Right atrium auricular region (tissue), 2 donors: ENCODE measurements at regions not wholly inside any gene's neighbourhood (a gene's known extent, or its start where the extent isn't known, plus 50 kb on each side); places are given as distances from the start of the nearest gene placed in this dataset.

ENCODE experiments used
- DNase-seq: peaks from one replicate; pipeline ENCODE4 v3.0.0-alpha.2; 2019; ENCODE audit warnings: low spot score
- H3K27ac ChIP-seq, 2 donors: fragments of 200-600 bp; sonication (generic); 1 replicate in 1 of 2; 2 replicates in 1 of 2; pipeline ENCODE4 v1.5.1; 2016 to 2019
- H3K27me3 ChIP-seq, 2 donors: fragments of 200-600 bp; sonication (generic); one replicate each; pipeline versions ENCODE4 v1.5.1 to v1.6.0; 2017 to 2019
- H3K36me3 ChIP-seq: fragments of 200-600 bp; sonication (generic); one replicate; pipeline ENCODE4 v1.5.1; 2016
- H3K4me1 ChIP-seq, 2 donors: fragments of 200-600 bp; sonication (generic); one replicate each; pipeline versions ENCODE4 v1.5.1 to v1.6.0; 2017 to 2019
- H3K4me3 ChIP-seq, 2 donors: fragments of 200-600 bp; sonication (generic); 1 replicate in 1 of 2; 2 replicates in 1 of 2; pipeline ENCODE4 v1.5.1; 2017 to 2019; ENCODE audit warnings: mild to moderate bottlenecking in 1 of 2, moderate library complexity in 1 of 2
- H3K9me3 ChIP-seq, 2 donors: fragments of 200-600 bp; sonication (generic); one replicate each; pipeline ENCODE4 v1.5.1; 2019
- TF ChIP-seq, protein P1 (sequence below), 2 donors: fragments of 200-600 bp; sonication (generic); IDR thresholded peaks; one replicate each; pipeline ENCODE4 v1.5.1; 2019; ENCODE audit warnings: antibody characterized with exemption in 2 of 2

DNA sequence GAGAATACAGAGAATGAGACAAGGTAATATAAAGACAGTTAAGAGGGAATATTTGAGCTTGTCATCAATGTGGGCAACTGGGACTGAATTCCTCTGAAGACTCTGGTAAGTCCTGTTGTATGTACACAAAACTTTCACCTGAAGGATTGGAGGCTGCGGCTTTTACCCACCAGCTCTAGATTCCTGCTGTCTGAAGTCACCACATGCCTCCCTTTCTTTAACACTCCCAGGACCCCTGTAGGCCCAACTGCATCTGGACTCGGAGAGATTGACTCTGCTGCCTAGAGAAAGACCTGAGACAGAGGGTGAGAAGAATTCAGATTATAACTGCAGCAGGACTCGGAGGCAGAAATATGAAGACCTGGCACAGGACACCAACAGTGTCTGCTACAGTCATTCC is 1048.0 kb downstream of the PDHA2 start:
- Histone ChIP-seq H3K36me3 (no peaks in the 10 kb centered on the region), H3K27ac (no peak overlapping the region), H3K4me3 (no peak overlapping the region), H3K27me3 (no peaks in the 10 kb centered on the region), H3K4me1 (no peaks in the 10 kb centered on the region), H3K9me3 (no peaks in the 10 kb centered on the region)
- TF ChIP-seq, protein P1, sequence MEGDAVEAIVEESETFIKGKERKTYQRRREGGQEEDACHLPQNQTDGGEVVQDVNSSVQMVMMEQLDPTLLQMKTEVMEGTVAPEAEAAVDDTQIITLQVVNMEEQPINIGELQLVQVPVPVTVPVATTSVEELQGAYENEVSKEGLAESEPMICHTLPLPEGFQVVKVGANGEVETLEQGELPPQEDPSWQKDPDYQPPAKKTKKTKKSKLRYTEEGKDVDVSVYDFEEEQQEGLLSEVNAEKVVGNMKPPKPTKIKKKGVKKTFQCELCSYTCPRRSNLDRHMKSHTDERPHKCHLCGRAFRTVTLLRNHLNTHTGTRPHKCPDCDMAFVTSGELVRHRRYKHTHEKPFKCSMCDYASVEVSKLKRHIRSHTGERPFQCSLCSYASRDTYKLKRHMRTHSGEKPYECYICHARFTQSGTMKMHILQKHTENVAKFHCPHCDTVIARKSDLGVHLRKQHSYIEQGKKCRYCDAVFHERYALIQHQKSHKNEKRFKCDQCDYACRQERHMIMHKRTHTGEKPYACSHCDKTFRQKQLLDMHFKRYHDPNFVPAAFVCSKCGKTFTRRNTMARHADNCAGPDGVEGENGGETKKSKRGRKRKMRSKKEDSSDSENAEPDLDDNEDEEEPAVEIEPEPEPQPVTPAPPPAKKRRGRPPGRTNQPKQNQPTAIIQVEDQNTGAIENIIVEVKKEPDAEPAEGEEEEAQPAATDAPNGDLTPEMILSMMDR (IDR thresholded peaks at IDR 0.05), result no peak
- DNase-seq, result no peak

DNA sequence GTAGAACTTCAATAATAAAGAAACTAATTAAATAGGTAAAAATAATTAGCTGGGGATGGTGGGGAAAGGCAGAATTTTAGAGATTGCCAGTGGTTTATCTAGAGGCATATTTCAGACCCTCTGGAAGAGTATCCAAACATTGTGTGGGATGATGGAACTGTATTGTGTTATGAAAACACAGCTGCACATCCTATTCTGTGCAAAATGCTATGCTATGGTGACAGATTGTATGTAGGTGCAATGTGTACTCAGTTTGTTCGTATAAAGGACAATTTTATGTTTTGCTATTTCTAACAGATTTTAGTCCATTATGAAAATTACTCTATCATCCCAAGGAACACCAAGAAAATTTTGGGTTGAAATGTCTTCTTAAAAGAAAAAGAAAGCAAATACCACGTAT is 1054.7 kb downstream of the PDHA2 start:
- H3K4me3 ChIP-seq, result no peak overlapping the region
- H3K9me3 ChIP-seq, result no peaks in the 10 kb centered on the region
- TF ChIP-seq, protein P1 (IDR thresholded peaks at IDR 0.05), result no peak
- no peak overlapping the region for H3K27ac ChIP-seq
- H3K27me3 ChIP-seq, result no peaks in the 10 kb centered on the region
- no peaks in the 10 kb centered on the region for H3K36me3 ChIP-seq
- H3K4me1 ChIP-seq, result no peaks in the 10 kb centered on the region
- no peak for DNase-seq

DNA sequence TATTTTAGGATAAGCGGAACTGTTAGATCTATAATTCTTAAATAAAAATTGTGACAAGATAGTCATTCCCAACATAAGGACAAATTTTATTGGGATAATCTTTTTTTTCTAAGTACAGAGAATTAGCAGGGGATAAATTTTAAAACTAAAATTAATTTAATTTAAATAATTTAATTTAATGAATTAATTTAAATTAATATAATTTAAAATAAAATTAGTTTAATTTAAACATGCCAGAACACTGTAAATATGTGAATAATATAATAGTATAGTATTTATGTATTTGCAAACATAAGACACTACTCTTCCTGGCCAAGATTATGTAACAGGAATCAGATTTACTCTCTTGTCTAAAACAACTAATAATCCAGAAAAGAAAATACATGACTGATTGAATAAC is 1055.9 kb downstream of the PDHA2 start:
- Histone ChIP-seq H3K36me3 (no peaks in the 10 kb centered on the region), H3K9me3 (no peaks in the 10 kb centered on the region), H3K27ac (no peak overlapping the region), H3K4me1 (no peaks in the 10 kb centered on the region), H3K4me3 (no peak overlapping the region), H3K27me3 (no peaks in the 10 kb centered on the region)
- TF ChIP-seq, protein P1 (IDR thresholded peaks at IDR 0.05), result no peak
- no peak for DNase-seq

DNA sequence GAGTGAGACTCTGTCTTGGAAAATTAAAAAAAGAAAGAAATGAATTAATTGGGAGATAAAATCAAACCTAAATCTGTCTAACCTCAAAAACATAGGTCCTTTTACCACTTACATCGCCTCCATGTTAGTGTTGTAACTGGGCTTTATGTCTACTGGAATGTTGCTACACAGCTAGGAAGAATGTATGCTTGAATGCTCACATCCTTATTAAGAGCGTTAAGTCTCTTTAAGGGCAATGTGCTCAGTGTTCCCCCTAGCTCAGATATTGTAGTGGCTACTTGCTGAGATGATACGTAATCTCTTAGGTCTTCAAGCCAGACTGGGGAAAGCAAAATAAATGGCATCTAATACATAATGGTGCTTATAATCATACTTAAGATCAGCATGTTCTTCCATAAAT is 1072.8 kb downstream of the PDHA2 start:
- H3K4me1 ChIP-seq, result no peaks in the 10 kb centered on the region

DNA sequence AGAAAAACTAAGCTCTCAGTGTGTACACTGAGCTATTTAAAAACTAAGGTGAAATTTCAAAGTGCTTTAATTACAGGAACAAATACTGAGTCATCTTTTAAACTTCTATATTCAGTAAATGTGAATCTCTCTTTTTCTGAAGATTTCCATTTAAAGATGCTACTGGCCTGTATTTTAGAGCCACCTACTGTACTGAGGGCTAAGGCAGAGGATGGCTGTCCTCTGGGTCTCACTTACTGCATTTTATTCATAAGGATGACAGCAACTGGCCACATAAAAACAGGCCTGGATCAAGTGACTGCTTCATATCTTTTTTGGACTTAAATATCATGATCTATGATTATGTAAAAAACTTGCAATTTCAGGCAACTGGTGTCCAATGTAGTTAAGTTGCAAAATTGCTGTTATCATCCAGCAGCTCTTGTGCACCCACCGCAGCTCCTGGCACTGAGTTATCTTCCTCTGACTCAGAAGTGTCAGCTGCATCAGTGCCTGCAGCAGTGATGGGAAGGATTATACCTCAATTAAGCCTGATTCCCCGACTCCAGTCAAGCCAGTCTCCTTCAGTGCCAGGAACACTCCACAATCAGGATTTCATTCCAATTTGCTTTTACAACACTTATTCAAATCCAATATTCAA is 1073.7 kb downstream of the PDHA2 start:
- TF ChIP-seq, protein P1 (IDR thresholded peaks at IDR 0.05), result no peak
- no peak for DNase-seq
- H3K4me1 ChIP-seq, result no peaks in the 10 kb centered on the region
- H3K27me3 ChIP-seq, result no peaks in the 10 kb centered on the region
- no peak overlapping the region for H3K27ac ChIP-seq
- H3K9me3 ChIP-seq, result no peaks in the 10 kb centered on the region
- no peak overlapping the region for H3K4me3 ChIP-seq
- no peaks in the 10 kb centered on the region for H3K36me3 ChIP-seq

More for the DNA sequence above, 1072.8 kb downstream of the PDHA2 start:
- no peak for DNase-seq
- Histone ChIP-seq H3K9me3 (no peaks in the 10 kb centered on the region), H3K36me3 (no peaks in the 10 kb centered on the region), H3K27me3 (no peaks in the 10 kb centered on the region), H3K27ac (no peak overlapping the region), H3K4me3 (no peak overlapping the region)
- TF ChIP-seq, protein P1 (IDR thresholded peaks at IDR 0.05), result no peak

DNA sequence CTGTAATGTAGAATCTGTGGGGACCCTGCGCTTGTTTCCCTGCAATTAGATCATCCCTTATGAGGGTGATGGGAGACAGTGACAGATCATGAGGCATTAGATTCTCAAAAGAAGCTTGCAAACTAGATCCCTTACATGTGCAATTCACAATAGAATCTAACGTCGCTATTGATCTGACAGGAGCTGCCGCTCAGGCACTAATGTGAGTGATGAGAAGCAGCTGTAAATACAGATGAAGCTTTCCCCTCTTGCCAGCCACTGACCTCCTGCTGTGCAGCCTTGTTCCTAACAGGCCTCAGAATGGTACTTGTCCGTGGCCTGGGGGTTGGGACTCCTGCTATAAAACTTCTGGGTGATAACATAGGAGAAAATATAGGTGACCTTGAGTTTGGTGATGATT is 1076.8 kb downstream of the PDHA2 start:
- peaks cover 0 to 4% of the 10 kb centered on the region in 2 donors for H3K9me3 ChIP-seq
- H3K4me3 ChIP-seq, result no peak overlapping the region
- H3K27me3 ChIP-seq, result no peaks in the 10 kb centered on the region
- TF ChIP-seq, protein P1 (IDR thresholded peaks at IDR 0.05), result no peak
- no peaks in the 10 kb centered on the region for H3K4me1 ChIP-seq
- no peaks in the 10 kb centered on the region for H3K36me3 ChIP-seq
- no peak overlapping the region for H3K27ac ChIP-seq
- DNase-seq, result no peak
